Colonic mucosa (tissue), 4 donors: ENCODE measurements at regions not wholly inside any gene's neighbourhood (a gene's known extent, or its start where the extent isn't known, plus 50 kb on each side); places are given as distances from the start of the nearest gene placed in this dataset.

Source experiments
- DNase-seq: peaks from one replicate; pipeline ENCODE4 v3.0.0-alpha.2; 2020
- H3K27ac ChIP-seq: fragments of 200-600 bp; one replicate; pipeline ENCODE4 v1.8.0; 2021
- H3K27me3 ChIP-seq: fragments of 200-600 bp; one replicate; pipeline ENCODE4 v1.8.0; 2021
- H3K36me3 ChIP-seq: fragments of 200-600 bp; one replicate; pipeline ENCODE4 v1.8.0; 2021
- H3K4me1 ChIP-seq: fragments of 200-600 bp; one replicate; pipeline ENCODE4 v1.8.0; 2021; ENCODE audit warnings: mild to moderate bottlenecking
- H3K4me3 ChIP-seq: fragments of 200-600 bp; one replicate; pipeline ENCODE4 v1.8.0; 2021
- H3K9ac ChIP-seq, 2 donors: one replicate each; pipeline ENCODE4 v1.7.0; 2013; ENCODE audit warnings: control low read depth in 2 of 2, low read depth in 2 of 2, low read length in 2 of 2
- H3K9me3 ChIP-seq: fragments of 200-600 bp; one replicate; pipeline ENCODE4 v1.8.0; 2021
- intact Hi-C: fragments of 100-400 bp; cut with DNase I; formaldehyde crosslinking; loops from one replicate; pipeline ENCODE4 v1.14.1; 2022
- TF ChIP-seq, protein P1 (sequence below): fragments of 200-600 bp; IDR thresholded peaks from one replicate; pipeline ENCODE4 v1.8.0; 2022; ENCODE audit warnings: antibody characterized with exemption, mild to moderate bottlenecking
- donor health status: healthy.
- donor health status: DM: no; HTN: no; CAD: no.
- donor health status: DM: no; HTN: no; CAD: no.

DNA sequence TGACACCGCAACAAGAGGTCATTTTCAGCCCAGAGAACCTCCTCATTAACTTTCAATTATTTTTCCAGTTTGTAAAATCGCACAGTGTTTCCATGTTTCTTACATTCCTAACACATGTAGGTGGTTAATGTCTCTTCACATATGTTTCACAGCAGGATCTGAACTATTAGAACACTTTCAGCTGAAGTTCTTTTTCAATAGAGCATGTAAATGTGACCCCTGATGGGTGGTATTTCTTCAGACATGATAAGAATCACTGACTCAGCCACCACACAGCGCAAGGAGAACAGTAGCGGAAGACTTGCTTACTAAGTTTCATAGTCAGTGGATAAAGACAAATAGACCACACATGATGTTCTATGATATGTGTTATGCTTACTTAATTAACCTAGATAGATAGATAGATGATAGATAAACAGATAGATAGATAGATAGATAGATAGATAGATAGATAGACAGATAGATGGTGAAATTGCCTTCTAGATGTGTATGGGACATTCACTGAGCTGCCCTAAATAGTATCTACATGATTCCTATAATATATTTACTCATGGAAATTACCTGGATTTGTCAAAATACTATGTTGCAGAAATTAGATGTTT lies 1992.1 kb upstream of the NUDT12 start:
- TF ChIP-seq, protein P1, sequence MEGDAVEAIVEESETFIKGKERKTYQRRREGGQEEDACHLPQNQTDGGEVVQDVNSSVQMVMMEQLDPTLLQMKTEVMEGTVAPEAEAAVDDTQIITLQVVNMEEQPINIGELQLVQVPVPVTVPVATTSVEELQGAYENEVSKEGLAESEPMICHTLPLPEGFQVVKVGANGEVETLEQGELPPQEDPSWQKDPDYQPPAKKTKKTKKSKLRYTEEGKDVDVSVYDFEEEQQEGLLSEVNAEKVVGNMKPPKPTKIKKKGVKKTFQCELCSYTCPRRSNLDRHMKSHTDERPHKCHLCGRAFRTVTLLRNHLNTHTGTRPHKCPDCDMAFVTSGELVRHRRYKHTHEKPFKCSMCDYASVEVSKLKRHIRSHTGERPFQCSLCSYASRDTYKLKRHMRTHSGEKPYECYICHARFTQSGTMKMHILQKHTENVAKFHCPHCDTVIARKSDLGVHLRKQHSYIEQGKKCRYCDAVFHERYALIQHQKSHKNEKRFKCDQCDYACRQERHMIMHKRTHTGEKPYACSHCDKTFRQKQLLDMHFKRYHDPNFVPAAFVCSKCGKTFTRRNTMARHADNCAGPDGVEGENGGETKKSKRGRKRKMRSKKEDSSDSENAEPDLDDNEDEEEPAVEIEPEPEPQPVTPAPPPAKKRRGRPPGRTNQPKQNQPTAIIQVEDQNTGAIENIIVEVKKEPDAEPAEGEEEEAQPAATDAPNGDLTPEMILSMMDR, result no peak
- no peak overlapping the region for H3K9ac ChIP-seq
- no peaks in the 10 kb centered on the region for H3K9me3 ChIP-seq
- DNase-seq, result no peak
- H3K36me3 ChIP-seq, result no peaks in the 10 kb centered on the region
- no peak overlapping the region for H3K27ac ChIP-seq
- intact Hi-C loops, result no loop called here
- no peaks in the 10 kb centered on the region for H3K27me3 ChIP-seq
- H3K4me3 ChIP-seq, result no peak overlapping the region
- H3K4me1 ChIP-seq, result no peaks in the 10 kb centered on the region

GRCh38 chr5:105544300-105544699 lies 1981.7 kb upstream of the NUDT12 start:
- intact Hi-C loops, result no loop called here
- TF ChIP-seq, protein P1, result no peak
- no peaks in the 10 kb centered on the region for H3K4me1 ChIP-seq
- H3K27me3 ChIP-seq, result no peaks in the 10 kb centered on the region
- H3K27ac ChIP-seq, result no peak overlapping the region
- H3K9me3 ChIP-seq, result no peaks in the 10 kb centered on the region
- no peak overlapping the region for H3K9ac ChIP-seq
- H3K36me3 ChIP-seq, result no peaks in the 10 kb centered on the region
- no peak overlapping the region for H3K4me3 ChIP-seq
- no peak for DNase-seq

DNA sequence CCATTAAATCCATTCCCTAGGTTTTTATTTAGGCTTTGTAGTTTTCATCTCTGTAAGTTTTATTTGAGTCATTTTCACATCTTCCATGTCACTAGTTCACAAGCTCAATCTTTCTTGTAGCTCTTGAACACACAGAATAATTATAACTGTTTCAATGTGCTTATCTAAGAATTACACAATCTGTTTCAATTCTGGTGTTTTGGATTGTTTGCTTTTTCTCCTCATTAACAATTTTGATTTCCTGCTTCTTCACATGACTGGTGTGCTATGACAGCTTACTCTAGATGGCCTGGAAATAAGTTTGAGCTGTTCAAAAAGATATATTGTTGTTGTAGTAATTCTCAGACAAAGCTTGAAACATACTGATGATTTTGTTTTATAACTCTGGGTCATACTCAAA lies 1974.1 kb upstream of the NUDT12 start:
- Histone ChIP-seq H3K4me1 (no peaks in the 10 kb centered on the region), H3K27ac (no peak overlapping the region), H3K4me3 (no peak overlapping the region), H3K9ac (no peak overlapping the region), H3K9me3 (no peaks in the 10 kb centered on the region), H3K36me3 (no peaks in the 10 kb centered on the region), H3K27me3 (no peaks in the 10 kb centered on the region)
- TF ChIP-seq, protein P1, result no peak
- intact Hi-C loops, result no loop called here
- no peak for DNase-seq

DNA sequence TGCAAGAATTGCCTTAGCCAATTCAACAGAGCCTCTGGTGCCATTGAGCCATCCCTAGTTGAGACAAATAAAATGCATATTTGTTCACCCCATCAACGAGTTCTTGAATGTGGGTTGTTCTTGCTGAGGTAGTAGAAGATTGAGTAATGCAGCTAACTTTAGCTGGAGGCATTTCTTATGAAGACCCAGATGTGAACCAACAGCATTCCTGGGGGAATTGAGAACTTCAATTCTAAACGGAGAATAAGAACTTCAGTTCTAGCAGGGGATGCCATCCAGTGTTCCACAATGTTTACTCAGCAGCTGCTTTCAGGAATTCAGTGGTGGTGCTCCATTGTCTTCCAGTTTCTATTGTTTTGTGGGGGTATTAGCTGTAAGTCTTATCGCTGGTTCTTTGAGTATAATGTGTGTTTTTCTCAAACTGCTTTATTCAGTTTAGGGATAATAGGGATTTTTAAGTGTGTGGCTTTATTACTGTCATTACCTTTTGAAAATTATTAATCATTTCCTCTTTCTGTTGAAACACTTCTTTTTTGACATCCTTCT lies 1968.2 kb upstream of the NUDT12 start:
- Histone ChIP-seq H3K36me3 (no peaks in the 10 kb centered on the region), H3K9me3 (no peaks in the 10 kb centered on the region), H3K27me3 (no peaks in the 10 kb centered on the region), H3K4me3 (no peak overlapping the region), H3K27ac (no peak overlapping the region), H3K4me1 (no peaks in the 10 kb centered on the region), H3K9ac (no peak overlapping the region)
- TF ChIP-seq, protein P1, result no peak
- no peak for DNase-seq
- intact Hi-C loops, result no loop called here

DNA sequence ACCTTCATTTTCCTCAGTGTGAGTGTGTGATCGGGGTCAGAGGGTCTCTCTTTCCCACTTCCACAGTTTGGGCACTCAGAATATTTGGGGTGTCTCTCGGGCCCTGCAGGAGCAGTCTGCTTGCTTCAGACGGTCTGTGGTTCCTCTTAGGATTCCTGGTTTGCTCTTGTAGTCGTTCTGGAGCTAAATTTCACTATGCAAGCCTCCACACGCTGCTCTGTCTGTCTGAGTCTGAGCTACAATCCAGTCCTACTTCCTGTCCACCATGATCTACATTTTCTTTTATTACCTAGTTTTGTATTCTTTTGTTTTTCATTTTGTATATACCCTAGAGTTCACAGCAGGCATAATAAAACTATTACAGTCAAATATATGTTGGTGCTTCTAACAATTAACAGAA lies 1967.3 kb upstream of the NUDT12 start:
- no peak for DNase-seq
- intact Hi-C loops, result no loop called here
- H3K36me3 ChIP-seq, result no peaks in the 10 kb centered on the region
- TF ChIP-seq, protein P1, result no peak
- no peaks in the 10 kb centered on the region for H3K27me3 ChIP-seq
- no peak overlapping the region for H3K4me3 ChIP-seq
- H3K4me1 ChIP-seq, result no peaks in the 10 kb centered on the region
- H3K9ac ChIP-seq, result no peak overlapping the region
- H3K9me3 ChIP-seq, result no peaks in the 10 kb centered on the region
- no peak overlapping the region for H3K27ac ChIP-seq
